Uterus (tissue), 2 donors: ENCODE measurements at regions not wholly inside any gene's neighbourhood (a gene's known extent, or its start where the extent isn't known, plus 50 kb on each side); places are given as distances from the start of the nearest gene placed in this dataset.

ENCODE experiments used
- CTCF ChIP-seq, 4 experiments: fragments of 200-600 bp in 2 of 4; fragments of 450-650 bp in 2 of 4; sonication (generic) in 2 of 4; IDR thresholded peaks; one replicate each; pipeline ENCODE4 v1.5.1; 2016 to 2019; ENCODE audit warnings: antibody characterized with exemption in 4 of 4, mild to moderate bottlenecking in 2 of 4, moderate library complexity in 1 of 4
- POLR2A ChIP-seq, 2 donors: fragments of 450-650 bp; IDR thresholded peaks; one replicate each; pipeline ENCODE4 v1.6.1; 2016; ENCODE audit warnings: antibody characterized with exemption in 2 of 2, mild to moderate bottlenecking in 1 of 2, moderate library complexity in 1 of 2

- TF ChIP-seq CTCF (IDR thresholded peaks at IDR 0.05) (no peak), POLR2A (IDR thresholded peaks at IDR 0.05) (no peak)
These were observed 202.4 kb upstream of the ANK2 start for GRCh38 chr4:112847045-112847444.
